ENCODE measurements at regions not wholly inside any gene's neighbourhood (a gene's known extent, or its start where the extent isn't known, plus 50 kb on each side); places are given as distances from the start of the nearest gene placed in this dataset.

DNA sequence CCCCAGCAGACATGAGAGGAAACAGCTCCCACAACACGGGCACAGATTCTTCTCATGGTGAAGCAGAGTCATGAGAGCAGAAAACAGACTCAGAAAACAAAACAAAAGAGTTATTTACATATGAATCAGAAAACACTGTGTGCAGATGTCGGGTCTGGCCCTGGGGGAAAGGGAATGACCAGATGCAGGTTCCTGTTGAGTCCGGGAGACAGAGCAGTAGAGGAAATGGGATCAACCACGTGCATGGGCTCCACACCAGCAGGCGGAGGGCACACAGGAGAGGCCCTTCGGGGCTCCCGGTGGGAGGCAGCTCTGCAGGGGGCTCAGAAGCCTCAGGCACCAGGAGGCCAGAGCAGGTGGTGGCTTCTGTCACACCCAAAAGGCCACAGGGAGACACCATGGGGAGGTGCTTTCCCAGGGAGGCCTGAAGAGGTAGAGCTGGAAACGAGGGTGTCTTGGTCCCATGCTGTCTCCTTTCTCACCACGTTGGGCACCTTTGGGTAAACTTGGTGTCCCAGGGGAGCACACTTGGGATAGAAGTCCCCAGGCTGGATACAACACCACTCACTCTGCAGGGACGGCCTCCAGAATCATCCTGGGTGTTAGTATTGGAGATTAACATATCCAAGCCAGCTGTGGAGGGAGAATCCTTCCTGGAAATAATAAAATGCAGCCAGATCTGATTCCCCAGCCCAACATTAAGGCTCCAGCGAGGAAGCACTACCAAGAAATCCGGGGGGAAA lies 764.7 kb downstream of the BRD1 start:
- peaks cover 60% of the 10 kb centered on the region for H3K27me3 ChIP-seq (ENCODE audit: insufficient read depth, low read length)
- intact Hi-C loops (cut with micrococcal nuclease) = no loop called here
- BruUV-seq (replicated peaks) = no TSS peak
- DNase-seq (ENCODE audit: low read depth, low spot score) (no peak), ATAC-seq (no peak)
- TF ChIP-seq CEBPB (IDR thresholded peaks at IDR 0.05; ENCODE audit: low read depth) (no peak), SRF (IDR thresholded peaks at IDR 0.05; ENCODE audit: low read depth) (no peak), EGR1 (IDR thresholded peaks at IDR 0.05; ENCODE audit: low read depth) (no peak), RAD21 (IDR thresholded peaks at IDR 0.05; ENCODE audit: low read depth) (no peak)
- no peak overlapping the region for H3K27ac ChIP-seq (ENCODE audit: low read depth, low read length)
- H3K4me2 ChIP-seq (ENCODE audit: low read length) = no peak overlapping the region
- no peaks in the 10 kb centered on the region for H3K79me2 ChIP-seq (ENCODE audit: insufficient read depth, low read length)
- ChIA-PET CTCF (no interaction called here), POLR2A (no interaction called here), RAD21 (ENCODE audit: low non-redundant PET in 1 of 2, low total read pairs in 2 of 2, uncharacterized antibody in 2 of 2, unreplicated experiment in 2 of 2) (no interaction called here)
- H3K9me2 ChIP-seq (ENCODE audit: insufficient read depth) = no peaks in the 10 kb centered on the region
- H4K20me1 ChIP-seq (ENCODE audit: insufficient read depth) = no peaks in the 10 kb centered on the region
- no peak overlapping the region for H3K4me3 ChIP-seq (replicated peaks in 1 of 2; ENCODE audit: low read depth in 1 of 2, low read length in 2 of 2)
- no peak overlapping the region for H2AFZ ChIP-seq (ENCODE audit: low read depth, low read length, poor library complexity, severe bottlenecking)
- no peak overlapping the region for H3K9ac ChIP-seq (ENCODE audit: low read length)
- H3K36me3 ChIP-seq (ENCODE audit: control insufficient read depth in 1 of 2, insufficient read depth in 2 of 2, low read length in 2 of 2) = no peaks in the 10 kb centered on the region
- no peaks in the 10 kb centered on the region for H3K4me1 ChIP-seq (ENCODE audit: control insufficient read depth in 1 of 2, insufficient read depth in 2 of 2, low read length in 2 of 2)
- H3K9me3 ChIP-seq (ENCODE audit: control insufficient read depth in 1 of 2, insufficient read depth in 1 of 2, low read depth in 1 of 2, low read length in 2 of 2) = no peaks in the 10 kb centered on the region

DNA sequence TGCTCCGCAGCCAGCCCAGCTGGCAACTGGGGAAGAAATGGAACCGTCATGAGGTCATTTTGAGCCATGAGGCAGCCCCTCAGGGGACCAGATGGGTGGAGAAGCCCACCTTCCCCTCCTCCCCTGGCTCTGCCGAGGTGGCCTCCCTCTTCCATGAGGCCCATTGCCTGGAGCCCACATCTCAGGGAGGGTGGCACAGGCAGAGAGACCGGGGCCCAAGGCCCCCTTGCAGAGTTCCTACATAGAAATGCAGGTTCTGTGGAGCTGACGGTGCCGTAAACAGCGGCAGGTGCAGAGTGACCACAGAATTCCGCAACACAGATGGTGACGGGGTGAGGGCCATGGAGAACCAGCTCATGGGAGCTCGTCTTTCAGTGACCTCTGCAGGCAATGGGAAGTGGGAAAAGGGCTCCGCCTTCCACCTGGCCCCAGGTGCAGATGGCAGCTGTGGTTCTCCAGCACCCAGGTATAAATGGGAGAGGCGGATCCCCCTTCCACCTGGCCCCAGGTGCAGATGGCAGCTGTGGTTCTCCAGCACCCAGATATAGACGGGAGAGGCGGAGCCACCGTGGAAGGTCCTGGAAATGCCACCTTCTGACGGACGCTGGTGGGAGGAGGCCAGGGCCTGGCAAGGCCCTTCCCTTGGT lies 765.4 kb downstream of the BRD1 start:
- no peak overlapping the region for H3K27ac ChIP-seq (ENCODE audit: low read depth, low read length)
- H3K4me1 ChIP-seq (ENCODE audit: control insufficient read depth in 1 of 2, insufficient read depth in 2 of 2, low read length in 2 of 2) = no peaks in the 10 kb centered on the region
- no peak overlapping the region for H3K9ac ChIP-seq (ENCODE audit: low read length)
- no peaks in the 10 kb centered on the region for H3K79me2 ChIP-seq (ENCODE audit: insufficient read depth, low read length)
- ChIA-PET RAD21 (ENCODE audit: low non-redundant PET in 1 of 2, low total read pairs in 2 of 2, uncharacterized antibody in 2 of 2, unreplicated experiment in 2 of 2) (no interaction called here), CTCF (no interaction called here), POLR2A (no interaction called here)
- H3K9me2 ChIP-seq (ENCODE audit: insufficient read depth) = no peaks in the 10 kb centered on the region
- BruUV-seq (replicated peaks) = no TSS peak
- H3K27me3 ChIP-seq (ENCODE audit: insufficient read depth, low read length) = peaks cover 59% of the 10 kb centered on the region
- no peak for TF ChIP-seq TCF7L2 (IDR thresholded peaks at IDR 0.05; ENCODE audit: borderline replicate concordance, extremely low read depth, insufficient read depth, insufficient read length)
- TF ChIP-seq EZH2phosphoT487 (IDR thresholded peaks at IDR 0.05; ENCODE audit: borderline replicate concordance) = no peak
- TF ChIP-seq ZFX (IDR thresholded peaks at IDR 0.05) = no peak
- TF ChIP-seq, protein P1, sequence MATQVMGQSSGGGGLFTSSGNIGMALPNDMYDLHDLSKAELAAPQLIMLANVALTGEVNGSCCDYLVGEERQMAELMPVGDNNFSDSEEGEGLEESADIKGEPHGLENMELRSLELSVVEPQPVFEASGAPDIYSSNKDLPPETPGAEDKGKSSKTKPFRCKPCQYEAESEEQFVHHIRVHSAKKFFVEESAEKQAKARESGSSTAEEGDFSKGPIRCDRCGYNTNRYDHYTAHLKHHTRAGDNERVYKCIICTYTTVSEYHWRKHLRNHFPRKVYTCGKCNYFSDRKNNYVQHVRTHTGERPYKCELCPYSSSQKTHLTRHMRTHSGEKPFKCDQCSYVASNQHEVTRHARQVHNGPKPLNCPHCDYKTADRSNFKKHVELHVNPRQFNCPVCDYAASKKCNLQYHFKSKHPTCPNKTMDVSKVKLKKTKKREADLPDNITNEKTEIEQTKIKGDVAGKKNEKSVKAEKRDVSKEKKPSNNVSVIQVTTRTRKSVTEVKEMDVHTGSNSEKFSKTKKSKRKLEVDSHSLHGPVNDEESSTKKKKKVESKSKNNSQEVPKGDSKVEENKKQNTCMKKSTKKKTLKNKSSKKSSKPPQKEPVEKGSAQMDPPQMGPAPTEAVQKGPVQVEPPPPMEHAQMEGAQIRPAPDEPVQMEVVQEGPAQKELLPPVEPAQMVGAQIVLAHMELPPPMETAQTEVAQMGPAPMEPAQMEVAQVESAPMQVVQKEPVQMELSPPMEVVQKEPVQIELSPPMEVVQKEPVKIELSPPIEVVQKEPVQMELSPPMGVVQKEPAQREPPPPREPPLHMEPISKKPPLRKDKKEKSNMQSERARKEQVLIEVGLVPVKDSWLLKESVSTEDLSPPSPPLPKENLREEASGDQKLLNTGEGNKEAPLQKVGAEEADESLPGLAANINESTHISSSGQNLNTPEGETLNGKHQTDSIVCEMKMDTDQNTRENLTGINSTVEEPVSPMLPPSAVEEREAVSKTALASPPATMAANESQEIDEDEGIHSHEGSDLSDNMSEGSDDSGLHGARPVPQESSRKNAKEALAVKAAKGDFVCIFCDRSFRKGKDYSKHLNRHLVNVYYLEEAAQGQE (IDR thresholded peaks at IDR 0.05; ENCODE audit: low read depth) = no peak
- TF ChIP-seq ZNF274 (IDR thresholded peaks at IDR 0.05; ENCODE audit: low read depth, low read length) = no peak
- no peak for TF ChIP-seq CBX3 (IDR thresholded peaks at IDR 0.05; ENCODE audit: low read depth)
- TF ChIP-seq, protein P2, sequence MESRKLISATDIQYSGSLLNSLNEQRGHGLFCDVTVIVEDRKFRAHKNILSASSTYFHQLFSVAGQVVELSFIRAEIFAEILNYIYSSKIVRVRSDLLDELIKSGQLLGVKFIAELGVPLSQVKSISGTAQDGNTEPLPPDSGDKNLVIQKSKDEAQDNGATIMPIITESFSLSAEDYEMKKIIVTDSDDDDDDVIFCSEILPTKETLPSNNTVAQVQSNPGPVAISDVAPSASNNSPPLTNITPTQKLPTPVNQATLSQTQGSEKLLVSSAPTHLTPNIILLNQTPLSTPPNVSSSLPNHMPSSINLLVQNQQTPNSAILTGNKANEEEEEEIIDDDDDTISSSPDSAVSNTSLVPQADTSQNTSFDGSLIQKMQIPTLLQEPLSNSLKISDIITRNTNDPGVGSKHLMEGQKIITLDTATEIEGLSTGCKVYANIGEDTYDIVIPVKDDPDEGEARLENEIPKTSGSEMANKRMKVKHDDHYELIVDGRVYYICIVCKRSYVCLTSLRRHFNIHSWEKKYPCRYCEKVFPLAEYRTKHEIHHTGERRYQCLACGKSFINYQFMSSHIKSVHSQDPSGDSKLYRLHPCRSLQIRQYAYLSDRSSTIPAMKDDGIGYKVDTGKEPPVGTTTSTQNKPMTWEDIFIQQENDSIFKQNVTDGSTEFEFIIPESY (IDR thresholded peaks at IDR 0.05; ENCODE audit: extremely low read depth, insufficient replicate concordance, low read length) = no peak
- no peak for TF ChIP-seq EZH2 (IDR thresholded peaks at IDR 0.05)
- no peak for TF ChIP-seq JUND (IDR thresholded peaks at IDR 0.05)
- TF ChIP-seq SP1 (IDR thresholded peaks at IDR 0.05; ENCODE audit: low read depth) = no peak
- TF ChIP-seq RAD21 (IDR thresholded peaks at IDR 0.05; ENCODE audit: low read depth) = no peak
- no peak for TF ChIP-seq EGR1 (IDR thresholded peaks at IDR 0.05; ENCODE audit: low read depth)
- TF ChIP-seq FOSL1 (IDR thresholded peaks at IDR 0.05; ENCODE audit: low read depth) = no peak
- TF ChIP-seq CEBPB (IDR thresholded peaks at IDR 0.05; ENCODE audit: low read depth) = no peak
- H2AFZ ChIP-seq (ENCODE audit: low read depth, low read length, poor library complexity, severe bottlenecking) = no peak overlapping the region
- intact Hi-C loops (cut with micrococcal nuclease) = no loop called here
- H3K36me3 ChIP-seq (ENCODE audit: control insufficient read depth in 1 of 2, insufficient read depth in 2 of 2, low read length in 2 of 2) = no peaks in the 10 kb centered on the region
- H3K4me3 ChIP-seq (replicated peaks in 1 of 2; ENCODE audit: low read depth in 1 of 2, low read length in 2 of 2) = no peak overlapping the region
- ATAC-seq (no peak), DNase-seq (ENCODE audit: low read depth, low spot score) (no peak)
- H4K20me1 ChIP-seq (ENCODE audit: insufficient read depth) = no peaks in the 10 kb centered on the region
- no peak overlapping the region for H3K4me2 ChIP-seq (ENCODE audit: low read length)
- no peaks in the 10 kb centered on the region for H3K9me3 ChIP-seq (ENCODE audit: control insufficient read depth in 1 of 2, insufficient read depth in 1 of 2, low read depth in 1 of 2, low read length in 2 of 2)
